GM10266 (cell line): ENCODE measurements at regions not wholly inside any gene's neighbourhood (a gene's known extent, or its start where the extent isn't known, plus 50 kb on each side); places are given as distances from the start of the nearest gene placed in this dataset.

ENCODE experiments used
- DNase-seq: peaks from one replicate; pipeline ENCODE4 v3.0.0; 2012; ENCODE audit errors: extremely low spot score
- TF ChIP-seq, protein P1 (sequence below): IDR thresholded peaks from 2 replicates; pipeline ENCODE4 v1.5.1; 2012; ENCODE audit warnings: mild to moderate bottlenecking, low read depth; ENCODE audit not compliant: control insufficient read depth, insufficient read depth; ENCODE audit errors: missing control alignments

DNA sequence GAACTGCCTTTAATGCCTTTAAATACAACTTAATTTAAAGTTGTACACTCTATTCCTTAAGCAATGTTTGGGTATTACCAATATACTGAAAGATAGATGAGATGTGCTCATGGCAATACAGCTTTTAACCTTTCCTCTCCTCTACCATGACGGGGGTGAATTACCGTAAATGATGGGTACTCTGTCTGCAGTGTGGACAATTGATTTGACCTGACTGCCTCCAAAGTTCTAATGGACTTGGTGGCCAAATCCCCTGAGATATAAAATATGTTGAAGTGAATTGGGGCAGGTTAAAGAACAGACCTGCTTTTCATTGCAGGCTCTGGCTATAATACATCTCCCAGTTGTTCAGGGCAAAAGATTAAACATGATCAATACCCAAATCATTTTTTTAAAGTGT lies 367.4 kb upstream of the NR5A2 start:
- DNase-seq: no peak
- TF ChIP-seq, protein P1, sequence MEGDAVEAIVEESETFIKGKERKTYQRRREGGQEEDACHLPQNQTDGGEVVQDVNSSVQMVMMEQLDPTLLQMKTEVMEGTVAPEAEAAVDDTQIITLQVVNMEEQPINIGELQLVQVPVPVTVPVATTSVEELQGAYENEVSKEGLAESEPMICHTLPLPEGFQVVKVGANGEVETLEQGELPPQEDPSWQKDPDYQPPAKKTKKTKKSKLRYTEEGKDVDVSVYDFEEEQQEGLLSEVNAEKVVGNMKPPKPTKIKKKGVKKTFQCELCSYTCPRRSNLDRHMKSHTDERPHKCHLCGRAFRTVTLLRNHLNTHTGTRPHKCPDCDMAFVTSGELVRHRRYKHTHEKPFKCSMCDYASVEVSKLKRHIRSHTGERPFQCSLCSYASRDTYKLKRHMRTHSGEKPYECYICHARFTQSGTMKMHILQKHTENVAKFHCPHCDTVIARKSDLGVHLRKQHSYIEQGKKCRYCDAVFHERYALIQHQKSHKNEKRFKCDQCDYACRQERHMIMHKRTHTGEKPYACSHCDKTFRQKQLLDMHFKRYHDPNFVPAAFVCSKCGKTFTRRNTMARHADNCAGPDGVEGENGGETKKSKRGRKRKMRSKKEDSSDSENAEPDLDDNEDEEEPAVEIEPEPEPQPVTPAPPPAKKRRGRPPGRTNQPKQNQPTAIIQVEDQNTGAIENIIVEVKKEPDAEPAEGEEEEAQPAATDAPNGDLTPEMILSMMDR: no peak

DNA sequence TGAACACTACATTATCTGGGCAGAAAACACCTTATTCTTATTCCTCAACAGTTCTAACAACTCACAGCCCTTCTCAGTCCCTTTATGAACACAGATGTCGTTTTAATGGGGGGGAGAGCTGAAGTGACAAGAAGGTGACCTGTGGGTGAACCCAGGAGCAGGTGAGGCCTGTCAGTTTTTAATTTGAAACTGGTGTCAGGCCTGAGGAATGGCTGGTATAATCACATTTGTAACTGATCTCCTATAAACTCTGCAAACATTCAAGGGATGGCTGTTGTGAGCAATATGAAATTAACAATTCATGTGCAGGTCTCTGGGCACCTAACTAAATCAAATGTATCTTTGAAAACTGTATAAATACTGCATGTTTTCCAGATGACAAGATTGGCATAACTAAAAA lies 362.1 kb upstream of the NR5A2 start:
- no peak for DNase-seq
- TF ChIP-seq, protein P1: no peak

DNA sequence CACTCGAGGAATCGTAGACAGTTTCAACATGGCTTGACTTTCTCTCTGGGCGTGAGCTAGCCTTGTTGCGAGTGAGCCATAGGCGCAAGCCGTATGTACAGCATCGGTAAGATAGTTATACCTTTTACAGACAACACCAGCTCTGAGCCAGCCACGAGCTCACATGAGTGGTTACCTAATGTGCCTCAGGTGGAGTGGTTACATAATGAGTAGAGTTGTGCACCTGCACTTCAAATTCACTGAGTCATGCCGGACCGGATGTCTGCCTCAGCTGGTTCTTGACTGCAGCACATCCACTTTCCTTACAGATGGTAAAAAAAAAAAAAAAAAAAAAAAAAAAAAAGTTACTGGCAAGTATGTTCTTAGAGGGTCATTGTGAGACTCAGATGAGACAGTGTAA lies 360.4 kb upstream of the NR5A2 start:
- DNase-seq: no peak

DNA sequence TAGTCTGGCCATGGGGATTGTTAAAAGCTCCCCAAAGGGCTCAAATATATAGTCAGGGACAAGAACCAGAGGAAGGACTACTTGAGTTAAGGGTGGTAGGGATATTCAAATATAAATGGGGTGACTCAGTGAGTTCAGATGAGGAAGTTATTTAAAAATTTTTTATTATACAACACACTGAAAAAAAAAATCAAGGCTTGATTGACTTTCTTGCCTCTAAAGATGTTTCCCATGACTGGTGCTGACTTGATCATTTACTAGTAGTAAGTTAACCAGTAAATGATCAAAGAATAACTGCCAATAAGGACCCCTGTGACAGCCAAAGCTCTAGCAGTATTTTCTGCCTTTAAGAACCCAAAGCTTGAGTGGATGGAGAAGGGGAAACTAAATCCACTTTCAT lies 357.6 kb upstream of the NR5A2 start:
- TF ChIP-seq, protein P1: no peak
- no peak for DNase-seq

More for the DNA sequence above, 360.4 kb upstream of the NR5A2 start:
- TF ChIP-seq, protein P1: no peak

DNA sequence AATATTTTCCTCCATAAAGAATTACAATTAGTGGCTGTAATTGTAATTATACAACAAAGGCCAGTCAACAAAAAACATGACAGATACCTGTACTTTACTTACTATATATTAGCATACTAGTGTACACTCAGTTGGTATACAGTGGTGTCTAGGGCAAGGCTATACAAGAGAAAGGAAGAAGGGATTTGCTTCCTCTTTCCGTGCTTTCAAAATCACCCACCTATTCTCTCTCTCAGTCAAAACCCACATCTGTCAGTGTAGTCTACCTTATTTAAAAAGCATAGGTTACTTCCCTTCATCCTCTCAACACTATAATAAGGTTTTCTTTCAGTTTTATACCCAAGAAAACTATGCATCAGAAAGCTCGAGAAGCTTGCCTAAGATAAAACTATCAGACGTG lies 355.8 kb upstream of the NR5A2 start:
- TF ChIP-seq, protein P1: no peak
- no peak for DNase-seq

DNA sequence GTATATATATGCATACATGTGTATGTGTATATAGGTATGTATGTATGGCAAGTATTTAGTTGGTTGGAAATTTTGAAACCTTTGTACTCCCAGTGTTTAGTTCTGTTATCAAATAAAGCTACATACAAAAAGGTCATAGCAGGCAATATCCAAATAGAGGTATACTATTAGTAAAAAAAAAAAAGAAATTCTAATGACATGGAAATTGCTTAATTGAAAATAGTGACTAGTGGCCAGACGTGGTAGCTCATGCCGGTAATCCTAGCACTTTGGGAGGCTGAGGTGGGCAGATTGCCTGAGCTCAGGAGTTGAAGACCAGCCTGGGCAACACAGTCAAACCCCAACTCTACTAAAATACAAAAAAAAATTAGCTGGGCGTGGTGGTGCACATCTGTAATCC lies 351.6 kb upstream of the NR5A2 start:
- DNase-seq: no peak
- TF ChIP-seq, protein P1: no peak

DNA sequence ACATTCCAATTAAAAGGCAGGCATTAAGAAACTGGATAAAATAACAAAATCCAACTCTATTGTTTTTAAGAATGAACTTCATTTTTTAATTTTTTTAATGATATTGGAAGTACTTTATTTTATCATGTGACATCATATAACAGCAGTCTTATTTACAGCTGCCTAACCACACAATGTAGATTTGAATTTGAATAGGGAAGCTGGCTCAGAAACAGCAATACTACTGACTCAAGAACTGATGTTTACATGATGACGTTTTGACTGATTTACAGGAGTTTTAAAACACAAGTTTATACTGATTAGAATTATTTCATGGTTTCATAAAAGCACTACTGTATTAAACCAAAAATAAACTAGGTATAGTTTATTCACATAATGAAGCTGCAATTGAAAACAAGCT lies 348.7 kb upstream of the NR5A2 start:
- DNase-seq: no peak
- TF ChIP-seq, protein P1: no peak
